ENCODE measurements at regions not wholly inside any gene's neighbourhood (a gene's known extent, or its start where the extent isn't known, plus 50 kb on each side); places are given as distances from the start of the nearest gene placed in this dataset.

GRCh38 chr18:59823596-59824195, 76.1 kb upstream of the PMAIP1 start:
- H3K9ac ChIP-seq (ENCODE audit: low read depth, low read length, poor library complexity, severe bottlenecking), result no peak overlapping the region
- no peak overlapping the region for H3K4me2 ChIP-seq (ENCODE audit: low read depth, low read length, poor library complexity, severe bottlenecking)
- H3K9me2 ChIP-seq (replicated peaks; ENCODE audit: low read depth, low read length), result no peaks in the 10 kb centered on the region
- no peaks in the 10 kb centered on the region for H3K9me3 ChIP-seq (ENCODE audit: insufficient read depth, low read depth, low read length)
- H3K4me1 ChIP-seq (ENCODE audit: insufficient read depth, low read length, poor library complexity, severe bottlenecking), result no peaks in the 10 kb centered on the region
- no peaks in the 10 kb centered on the region for H4K20me1 ChIP-seq (ENCODE audit: insufficient read depth, low read length, poor library complexity, severe bottlenecking)
- no peaks in the 10 kb centered on the region for H3K36me3 ChIP-seq (ENCODE audit: insufficient read depth, low read length)
- H3K79me2 ChIP-seq (ENCODE audit: insufficient read depth, low read length), result no peaks in the 10 kb centered on the region
- no peak overlapping the region for H2AFZ ChIP-seq (ENCODE audit: low read length)
- H3K4me3 ChIP-seq (ENCODE audit: low read length, poor library complexity, severe bottlenecking), result no peak overlapping the region
- H3F3A ChIP-seq (ENCODE audit: low read depth), result no peaks in the 10 kb centered on the region
- no peaks in the 10 kb centered on the region for H3K27me3 ChIP-seq (ENCODE audit: insufficient read depth, low read length, poor library complexity, severe bottlenecking)
- TF ChIP-seq EZH2phosphoT487 (IDR thresholded peaks at IDR 0.05; ENCODE audit: borderline replicate concordance) (no peak), CTCF (conservative IDR thresholded peaks at IDR 0.05; ENCODE audit: low read length) (peak; percentile 96)

DNA sequence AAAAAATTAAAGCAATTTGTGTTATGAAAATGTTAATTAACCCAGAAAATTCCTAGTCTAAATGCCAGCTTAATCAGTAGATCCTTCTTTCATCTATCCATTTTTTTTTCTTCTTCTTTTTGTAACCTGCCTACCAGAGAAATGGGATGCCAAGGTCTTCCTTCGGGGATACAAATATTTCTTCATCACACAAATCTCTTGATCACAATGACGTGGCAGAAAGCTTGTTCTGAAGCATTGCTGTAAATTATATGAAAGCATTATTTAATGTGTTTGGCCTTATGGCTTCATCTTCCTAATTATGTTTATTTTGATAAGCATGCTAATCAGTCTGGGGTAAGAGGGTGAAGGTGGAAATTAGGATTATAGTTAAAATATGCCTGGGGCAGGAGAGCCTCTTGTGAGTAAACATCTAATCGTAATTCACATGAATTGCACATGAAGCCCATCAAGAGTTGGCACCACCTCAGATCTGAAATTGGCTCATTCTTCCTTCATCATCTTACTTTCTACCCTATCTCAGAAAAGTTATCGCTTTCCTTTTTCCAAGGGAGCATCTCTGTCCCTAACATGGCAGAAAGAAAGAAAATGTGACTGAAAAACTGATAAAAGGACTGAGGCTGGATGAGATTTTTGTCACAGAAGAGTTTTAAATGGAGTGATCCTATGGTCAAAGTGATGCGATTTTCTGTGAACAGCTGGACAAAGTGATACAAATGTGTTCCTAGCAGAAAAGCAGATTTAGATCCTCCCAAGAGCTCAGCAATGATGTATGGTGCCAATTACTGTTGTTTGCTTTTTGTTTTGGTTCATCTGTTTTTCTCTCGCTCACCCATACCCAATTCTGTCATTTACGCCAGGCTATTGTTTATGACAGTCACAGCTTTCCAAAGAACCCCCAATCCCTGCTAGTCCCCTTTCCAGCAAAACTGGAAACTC, 76.9 kb upstream of the PMAIP1 start:
- Histone ChIP-seq H3K4me1 (ENCODE audit: insufficient read depth, low read length, poor library complexity, severe bottlenecking) (no peaks in the 10 kb centered on the region), H3K4me3 (ENCODE audit: low read length, poor library complexity, severe bottlenecking) (no peak overlapping the region), H3F3A (ENCODE audit: low read depth) (no peaks in the 10 kb centered on the region), H3K9me2 (replicated peaks; ENCODE audit: low read depth, low read length) (no peaks in the 10 kb centered on the region), H3K9ac (ENCODE audit: low read depth, low read length, poor library complexity, severe bottlenecking) (no peak overlapping the region), H3K79me2 (ENCODE audit: insufficient read depth, low read length) (no peaks in the 10 kb centered on the region), H3K36me3 (ENCODE audit: insufficient read depth, low read length) (no peaks in the 10 kb centered on the region), H3K4me2 (ENCODE audit: low read depth, low read length, poor library complexity, severe bottlenecking) (no peak overlapping the region), H3K9me3 (ENCODE audit: insufficient read depth, low read depth, low read length) (no peaks in the 10 kb centered on the region), H4K20me1 (ENCODE audit: insufficient read depth, low read length, poor library complexity, severe bottlenecking) (no peaks in the 10 kb centered on the region), H3K27me3 (ENCODE audit: insufficient read depth, low read length, poor library complexity, severe bottlenecking) (no peaks in the 10 kb centered on the region), H2AFZ (ENCODE audit: low read length) (no peak overlapping the region)
- no peak for TF ChIP-seq CTCF (conservative IDR thresholded peaks at IDR 0.05; ENCODE audit: low read length)
- no peak for TF ChIP-seq EZH2phosphoT487 (IDR thresholded peaks at IDR 0.05; ENCODE audit: borderline replicate concordance)

DNA sequence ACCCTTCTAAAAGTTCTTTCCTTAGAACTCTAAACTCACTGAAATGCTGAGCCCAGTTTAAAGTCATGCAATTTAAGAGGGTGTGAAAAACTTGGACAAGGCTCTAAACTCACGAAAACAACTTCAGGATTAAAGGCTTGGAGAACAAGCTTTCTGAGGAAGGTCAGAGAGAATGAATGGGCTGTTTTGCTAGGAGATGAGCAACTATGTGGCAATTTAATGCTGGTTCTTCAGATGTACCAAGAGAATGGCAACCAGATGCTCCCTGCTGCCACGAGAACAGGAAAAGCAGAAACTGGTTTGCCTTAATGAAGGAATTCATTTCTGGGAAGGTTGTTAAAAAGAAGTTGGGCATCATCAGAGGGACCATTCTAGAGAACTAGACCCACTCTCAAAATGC, 77.8 kb upstream of the PMAIP1 start:
- Histone ChIP-seq H3K9me2 (replicated peaks; ENCODE audit: low read depth, low read length) (no peaks in the 10 kb centered on the region), H4K20me1 (ENCODE audit: insufficient read depth, low read length, poor library complexity, severe bottlenecking) (no peaks in the 10 kb centered on the region), H3F3A (ENCODE audit: low read depth) (no peaks in the 10 kb centered on the region), H2AFZ (ENCODE audit: low read length) (no peak overlapping the region), H3K9me3 (ENCODE audit: insufficient read depth, low read depth, low read length) (no peaks in the 10 kb centered on the region), H3K9ac (ENCODE audit: low read depth, low read length, poor library complexity, severe bottlenecking) (no peak overlapping the region), H3K27me3 (ENCODE audit: insufficient read depth, low read length, poor library complexity, severe bottlenecking) (no peaks in the 10 kb centered on the region), H3K36me3 (ENCODE audit: insufficient read depth, low read length) (no peaks in the 10 kb centered on the region), H3K4me2 (ENCODE audit: low read depth, low read length, poor library complexity, severe bottlenecking) (no peak overlapping the region), H3K79me2 (ENCODE audit: insufficient read depth, low read length) (no peaks in the 10 kb centered on the region), H3K4me1 (ENCODE audit: insufficient read depth, low read length, poor library complexity, severe bottlenecking) (no peaks in the 10 kb centered on the region), H3K4me3 (ENCODE audit: low read length, poor library complexity, severe bottlenecking) (no peak overlapping the region)
- no peak for TF ChIP-seq EZH2phosphoT487 (IDR thresholded peaks at IDR 0.05; ENCODE audit: borderline replicate concordance)
- TF ChIP-seq CTCF (conservative IDR thresholded peaks at IDR 0.05; ENCODE audit: low read length), result no peak

All from Loucy (cell line).